Endothelial cell (in vitro differentiated cells): ENCODE measurements at regions not wholly inside any gene's neighbourhood (a gene's known extent, or its start where the extent isn't known, plus 50 kb on each side); places are given as distances from the start of the nearest gene placed in this dataset.
"Not testable (repeated sequence)": the region's sequence is repeated elsewhere in the genome, so short reads cannot be mapped to it uniquely, and the experiment has no call there.

Source experiments
- DNase-seq: peaks from one replicate; pipeline ENCODE4 v3.0.0; 2021; ENCODE audit warnings: low spot score
- H3K27ac Mint-ChIP-seq: one replicate; pipeline ENCODE4 v1.8.0; 2021; ENCODE audit warnings: mixed read lengths, inconsistent platforms; ENCODE audit not compliant: unreplicated experiment
- H3K27me3 Mint-ChIP-seq: one replicate; pipeline ENCODE4 v1.8.0; 2021; ENCODE audit warnings: mild to moderate bottlenecking, moderate library complexity, mixed read lengths, inconsistent platforms; ENCODE audit not compliant: unreplicated experiment
- H3K36me3 Mint-ChIP-seq: one replicate; pipeline ENCODE4 v1.8.0; 2021; ENCODE audit warnings: mild to moderate bottlenecking, low read depth, mixed read lengths, inconsistent platforms; ENCODE audit not compliant: unreplicated experiment
- H3K4me1 Mint-ChIP-seq: one replicate; pipeline ENCODE4 v1.8.0; 2021; ENCODE audit warnings: mild to moderate bottlenecking, mixed read lengths, inconsistent platforms; ENCODE audit not compliant: unreplicated experiment
- H3K4me3 Mint-ChIP-seq: one replicate; pipeline ENCODE4 v1.8.0; 2021; ENCODE audit warnings: mild to moderate bottlenecking, mixed read lengths, inconsistent platforms; ENCODE audit not compliant: unreplicated experiment
- H3K9me3 Mint-ChIP-seq: one replicate; pipeline ENCODE4 v1.8.0; 2021; ENCODE audit warnings: mixed read lengths, inconsistent platforms; ENCODE audit not compliant: unreplicated experiment
- TF ChIP-seq, protein P1 (sequence below): fragments of 200-600 bp; sonication (generic); IDR thresholded peaks from one replicate; pipeline ENCODE4 v1.5.0; 2021; ENCODE audit warnings: antibody characterized with exemption; ENCODE audit not compliant: unreplicated experiment

GRCh38 chr17:6927290-6928126 is 68.3 kb upstream of the ALOX12 start:
- Mint-ChIP-seq H3K27ac (no peak overlapping the region), H3K9me3 (no peaks in the 10 kb centered on the region), H3K4me3 (no peak overlapping the region), H3K36me3 (peaks cover 8% of the 10 kb centered on the region), H3K4me1 (peaks cover 2% of the 10 kb centered on the region), H3K27me3 (no peaks in the 10 kb centered on the region)
- DNase-seq = no peak
- TF ChIP-seq, protein P1, sequence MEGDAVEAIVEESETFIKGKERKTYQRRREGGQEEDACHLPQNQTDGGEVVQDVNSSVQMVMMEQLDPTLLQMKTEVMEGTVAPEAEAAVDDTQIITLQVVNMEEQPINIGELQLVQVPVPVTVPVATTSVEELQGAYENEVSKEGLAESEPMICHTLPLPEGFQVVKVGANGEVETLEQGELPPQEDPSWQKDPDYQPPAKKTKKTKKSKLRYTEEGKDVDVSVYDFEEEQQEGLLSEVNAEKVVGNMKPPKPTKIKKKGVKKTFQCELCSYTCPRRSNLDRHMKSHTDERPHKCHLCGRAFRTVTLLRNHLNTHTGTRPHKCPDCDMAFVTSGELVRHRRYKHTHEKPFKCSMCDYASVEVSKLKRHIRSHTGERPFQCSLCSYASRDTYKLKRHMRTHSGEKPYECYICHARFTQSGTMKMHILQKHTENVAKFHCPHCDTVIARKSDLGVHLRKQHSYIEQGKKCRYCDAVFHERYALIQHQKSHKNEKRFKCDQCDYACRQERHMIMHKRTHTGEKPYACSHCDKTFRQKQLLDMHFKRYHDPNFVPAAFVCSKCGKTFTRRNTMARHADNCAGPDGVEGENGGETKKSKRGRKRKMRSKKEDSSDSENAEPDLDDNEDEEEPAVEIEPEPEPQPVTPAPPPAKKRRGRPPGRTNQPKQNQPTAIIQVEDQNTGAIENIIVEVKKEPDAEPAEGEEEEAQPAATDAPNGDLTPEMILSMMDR = no peak

GRCh38 chr17:6928193-6928592 is 67.7 kb upstream of the ALOX12 start:
- DNase-seq = no peak
- TF ChIP-seq, protein P1 = no peak
- Mint-ChIP-seq H3K27ac (no peak overlapping the region), H3K36me3 (peaks cover 8% of the 10 kb centered on the region), H3K4me1 (no peaks in the 10 kb centered on the region), H3K27me3 (no peaks in the 10 kb centered on the region), H3K9me3 (no peaks in the 10 kb centered on the region), H3K4me3 (no peak overlapping the region)

GRCh38 chr17:6930749-6931148 is 65.1 kb upstream of the ALOX12 start:
- Mint-ChIP-seq H3K4me3 (no peak overlapping the region), H3K27me3 (no peaks in the 10 kb centered on the region), H3K36me3 (peaks cover 8% of the 10 kb centered on the region), H3K27ac (no peak overlapping the region), H3K9me3 (no peaks in the 10 kb centered on the region), H3K4me1 (no peaks in the 10 kb centered on the region)
- TF ChIP-seq, protein P1 = no peak
- no peak for DNase-seq

GRCh38 chr17:6934544-6934943 is 61.3 kb upstream of the ALOX12 start:
- H3K27ac Mint-ChIP-seq, H3K36me3 Mint-ChIP-seq, H3K4me3 Mint-ChIP-seq, H3K9me3 Mint-ChIP-seq, H3K27me3 Mint-ChIP-seq, H3K4me1 Mint-ChIP-seq, DNase-seq: not testable (repeated sequence)

- Mint-ChIP-seq H3K9me3 (no peaks in the 10 kb centered on the region), H3K4me3 (no peak overlapping the region), H3K4me1 (peaks cover 17% of the 10 kb centered on the region), H3K36me3 (peaks cover 8% of the 10 kb centered on the region), H3K27ac (no peak overlapping the region), H3K27me3 (peaks cover 2% of the 10 kb centered on the region)
- DNase-seq = no peak
- TF ChIP-seq, protein P1 = no peak
These were observed 59.4 kb upstream of the ALOX12 start for GRCh38 chr17:6936370-6937028.
